Spleen (tissue), 11 donors: ENCODE measurements at regions not wholly inside any gene's neighbourhood (a gene's known extent, or its start where the extent isn't known, plus 50 kb on each side); places are given as distances from the start of the nearest gene placed in this dataset.

Experiments
- DNase-seq: peaks from one replicate; pipeline ENCODE4 v3.0.0-alpha.2; 2020
- H3K27ac ChIP-seq, 8 donors: fragments of 200-600 bp; sonication (generic) in 7 of 8; 1 replicate in 4 of 8; 2 replicates in 4 of 8; pipeline versions ENCODE4 v1.5.0 to v1.8.0; 2016 to 2021; ENCODE audit warnings: inconsistent platforms in 4 of 8, mild to moderate bottlenecking in 4 of 8, moderate library complexity in 1 of 8
- H3K27me3 ChIP-seq, 7 donors: fragments of 200-600 bp; sonication (generic) in 6 of 7; replicated peaks in 1 of 7; 1 replicate in 4 of 7; 2 replicates in 3 of 7; pipeline versions ENCODE4 v1.5.0 to v1.8.0; 2016 to 2021; ENCODE audit warnings: inconsistent platforms in 3 of 7, mild to moderate bottlenecking in 1 of 7
- H3K36me3 ChIP-seq, 6 donors: fragments of 200-600 bp; sonication (generic) in 5 of 6; 1 replicate in 4 of 6; 2 replicates in 2 of 6; pipeline versions ENCODE4 v1.5.0 to v1.8.0; 2016 to 2021; ENCODE audit warnings: inconsistent platforms in 2 of 6
- H3K4me1 ChIP-seq, 6 donors: fragments of 200-600 bp; sonication (generic) in 5 of 6; 1 replicate in 3 of 6; 2 replicates in 3 of 6; pipeline versions ENCODE4 v1.5.0 to v1.8.0; 2016 to 2021; ENCODE audit warnings: inconsistent platforms in 3 of 6
- H3K4me3 ChIP-seq, 8 donors: fragments of 200-600 bp; sonication (generic) in 7 of 8; 1 replicate in 4 of 8; 2 replicates in 4 of 8; pipeline versions ENCODE4 v1.5.0 to v1.8.0; 2016 to 2021; ENCODE audit warnings: inconsistent platforms in 4 of 8, mild to moderate bottlenecking in 4 of 8, moderate library complexity in 2 of 8
- H3K9me3 ChIP-seq, 8 donors: fragments of 200-600 bp; sonication (generic) in 7 of 8; 1 replicate in 4 of 8; 2 replicates in 4 of 8; pipeline versions ENCODE4 v1.5.0 to v1.8.0; 2016 to 2021; ENCODE audit warnings: inconsistent platforms in 4 of 8
- CTCF ChIP-seq, 11 experiments: fragments of 200-600 bp in 7 of 11; fragments of 450-650 bp in 4 of 11; sonication (generic) in 4 of 11; IDR thresholded peaks in 8 of 11; conservative IDR thresholded peaks in 3 of 11; 1 replicate in 7 of 11; 2 replicates in 4 of 11; pipeline versions ENCODE4 v1.4.0 to v1.8.0; 2016 to 2021; ENCODE audit warnings: antibody characterized with exemption in 11 of 11, inconsistent platforms in 4 of 11, mild to moderate bottlenecking in 1 of 11
- POLR2A ChIP-seq, 3 donors: fragments of 450-650 bp; IDR thresholded peaks; one replicate each; pipeline ENCODE4 v1.5.1; 2017; ENCODE audit warnings: antibody characterized with exemption in 3 of 3, mild to moderate bottlenecking in 1 of 3
- POLR2AphosphoS5 ChIP-seq, 3 donors: sonication (generic); formaldehyde crosslinking; IDR thresholded peaks; one replicate each; pipeline ENCODE4 v1.5.1; 2017; ENCODE audit warnings: antibody characterized with exemption in 3 of 3
- WGBS, 5 donors: extraction: QIAGEN DNeasy Blood & Tissue Kit in 3 of 5; methylation state at CpG; one replicate each; pipeline versions ENCODE4 v1.1.5 to v1.1.7; 2013 to 2018; 5-methylcytosine and 5-hydroxymethylcytosine counted together
- intact Hi-C: fragments of 100-400 bp; cut with DNase I; formaldehyde crosslinking; loops from one replicate; pipeline ENCODE4 v1.15.0; 2023; ENCODE audit warnings: low total_unique reads
- donor health status: healthy with polysubstance abuse.
- donor health status: DM: no; HTN: no; CAD: no; lungs with moderate emphysema.
- donor health status: DM: no; HTN: no; CAD: no.
- donor health status: Bipolar disorder and iron deficiency.
- donor health status: healthy.
- donor health status: DM: no; HTN: no; CAD: no.
- donor health status: DM: yes; HTN: yes; CAD: no.

- Histone ChIP-seq H3K4me1 (no peaks in the 10 kb centered on the region), H3K9me3 (no peaks in the 10 kb centered on the region), H3K4me3 (no peak overlapping the region), H3K36me3 (no peaks in the 10 kb centered on the region), H3K27ac (no peak overlapping the region), H3K27me3 (no peaks in the 10 kb centered on the region)
- 61 to 82% (median 78%) methylated on average over 4 of the region's 4 CpGs for WGBS, 5 donors
- TF ChIP-seq CTCF (IDR thresholded peaks at IDR 0.05 in 8 of 11, conservative IDR thresholded peaks at IDR 0.05 in 3 of 11), result no peak
- no peak for TF ChIP-seq POLR2AphosphoS5 (IDR thresholded peaks at IDR 0.05)
- TF ChIP-seq POLR2A (IDR thresholded peaks at IDR 0.05), result no peak
- intact Hi-C loops, result no loop called here
- no peak for DNase-seq
Measured at GRCh38 chr5:120160124-120160895, 303.8 kb upstream of the PRR16 start.

GRCh38 chr5:120162321-120162720, 301.8 kb upstream of the PRR16 start:
- intact Hi-C loops, result no loop called here
- no peak for TF ChIP-seq POLR2AphosphoS5 (IDR thresholded peaks at IDR 0.05)
- TF ChIP-seq CTCF (IDR thresholded peaks at IDR 0.05 in 8 of 11, conservative IDR thresholded peaks at IDR 0.05 in 3 of 11), result no peak
- H3K4me3 ChIP-seq, result no peak overlapping the region
- H3K9me3 ChIP-seq, result no peaks in the 10 kb centered on the region
- no peak for DNase-seq
- no peak overlapping the region for H3K27ac ChIP-seq
- no peaks in the 10 kb centered on the region for H3K27me3 ChIP-seq
- H3K4me1 ChIP-seq, result no peaks in the 10 kb centered on the region
- H3K36me3 ChIP-seq, result no peaks in the 10 kb centered on the region

GRCh38 chr5:120164037-120164436, 300.1 kb upstream of the PRR16 start:
- WGBS, 5 donors, result 69 to 89% (median 79%) methylated on average over 3 of the region's 3 CpGs
- Histone ChIP-seq H3K27me3 (no peaks in the 10 kb centered on the region), H3K9me3 (no peaks in the 10 kb centered on the region), H3K4me1 (no peaks in the 10 kb centered on the region), H3K4me3 (no peak overlapping the region), H3K36me3 (no peaks in the 10 kb centered on the region), H3K27ac (no peak overlapping the region)
- no peak for DNase-seq
- TF ChIP-seq CTCF (IDR thresholded peaks at IDR 0.05 in 8 of 11, conservative IDR thresholded peaks at IDR 0.05 in 3 of 11), result no peak
- TF ChIP-seq POLR2A (IDR thresholded peaks at IDR 0.05), result no peak
- no peak for TF ChIP-seq POLR2AphosphoS5 (IDR thresholded peaks at IDR 0.05)
- intact Hi-C loops, result no loop called here

GRCh38 chr5:120164986-120165385, 299.1 kb upstream of the PRR16 start:
- no peaks in the 10 kb centered on the region for H3K9me3 ChIP-seq
- H3K4me3 ChIP-seq, result no peak overlapping the region
- H3K27ac ChIP-seq, result no peak overlapping the region
- WGBS, 5 donors, result 81 to 93% (median 86%) methylated on average over 1 of the region's 1 CpG
- no peaks in the 10 kb centered on the region for H3K27me3 ChIP-seq
- TF ChIP-seq POLR2AphosphoS5 (IDR thresholded peaks at IDR 0.05), result no peak
- no peaks in the 10 kb centered on the region for H3K4me1 ChIP-seq
- DNase-seq, result no peak
- intact Hi-C loops, result no loop called here
- no peaks in the 10 kb centered on the region for H3K36me3 ChIP-seq
